Gastrocnemius medialis (tissue), 4 donors: ENCODE measurements at regions not wholly inside any gene's neighbourhood (a gene's known extent, or its start where the extent isn't known, plus 50 kb on each side); places are given as distances from the start of the nearest gene placed in this dataset.

Experiments
- POLR2A ChIP-seq, 2 donors: fragments of 450-650 bp; IDR thresholded peaks; one replicate each; pipeline ENCODE4 v1.6.1; 2017; ENCODE audit warnings: antibody characterized with exemption in 2 of 2, mild to moderate bottlenecking in 2 of 2, moderate library complexity in 2 of 2
- TF ChIP-seq, protein P1 (sequence below), 5 experiments: fragments of 450-650 bp in 3 of 5; fragments of 200-600 bp in 2 of 5; sonication (generic) in 2 of 5; IDR thresholded peaks in 4 of 5; conservative IDR thresholded peaks in 1 of 5; 1 replicate in 4 of 5; 2 replicates in 1 of 5; pipeline ENCODE4 v1.5.1; 2016 to 2019; ENCODE audit warnings: antibody characterized with exemption in 5 of 5, mild to moderate bottlenecking in 3 of 5, moderate library complexity in 3 of 5

- TF ChIP-seq, protein P1, sequence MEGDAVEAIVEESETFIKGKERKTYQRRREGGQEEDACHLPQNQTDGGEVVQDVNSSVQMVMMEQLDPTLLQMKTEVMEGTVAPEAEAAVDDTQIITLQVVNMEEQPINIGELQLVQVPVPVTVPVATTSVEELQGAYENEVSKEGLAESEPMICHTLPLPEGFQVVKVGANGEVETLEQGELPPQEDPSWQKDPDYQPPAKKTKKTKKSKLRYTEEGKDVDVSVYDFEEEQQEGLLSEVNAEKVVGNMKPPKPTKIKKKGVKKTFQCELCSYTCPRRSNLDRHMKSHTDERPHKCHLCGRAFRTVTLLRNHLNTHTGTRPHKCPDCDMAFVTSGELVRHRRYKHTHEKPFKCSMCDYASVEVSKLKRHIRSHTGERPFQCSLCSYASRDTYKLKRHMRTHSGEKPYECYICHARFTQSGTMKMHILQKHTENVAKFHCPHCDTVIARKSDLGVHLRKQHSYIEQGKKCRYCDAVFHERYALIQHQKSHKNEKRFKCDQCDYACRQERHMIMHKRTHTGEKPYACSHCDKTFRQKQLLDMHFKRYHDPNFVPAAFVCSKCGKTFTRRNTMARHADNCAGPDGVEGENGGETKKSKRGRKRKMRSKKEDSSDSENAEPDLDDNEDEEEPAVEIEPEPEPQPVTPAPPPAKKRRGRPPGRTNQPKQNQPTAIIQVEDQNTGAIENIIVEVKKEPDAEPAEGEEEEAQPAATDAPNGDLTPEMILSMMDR (IDR thresholded peaks at IDR 0.05 in 4 of 5, conservative IDR thresholded peaks at IDR 0.05 in 1 of 5): no peak
- TF ChIP-seq POLR2A (IDR thresholded peaks at IDR 0.05): no peak
Observed at GRCh38 chr16:85992359-85992758, 93.4 kb downstream of the IRF8 start.
